HCT116 (cell line): ENCODE measurements at regions not wholly inside any gene's neighbourhood (a gene's known extent, or its start where the extent isn't known, plus 50 kb on each side); places are given as distances from the start of the nearest gene placed in this dataset.

ENCODE experiments used
- ATAC-seq: fragments of 200-7000 bp; cut with Tn5 transposase; 2 replicates; pipeline ENCODE4 v1.9.1; 2020; ENCODE audit warnings: mild to moderate bottlenecking, moderate library complexity
- BruUV-seq: library from RNA; stranded (reverse); fragments of 400-500 nt; replicated peaks from 2 replicates; lab custom pipeline; 2021; lab: Mats Ljungman, UMichigan
- CTCF ChIA-PET: fragments of 300-600 bp; sonication (Branson Sonifier 250); formaldehyde crosslinking; loops from one replicate; lab custom pipeline; 2021; ENCODE audit warnings: antibody characterized with exemption; lab: Charles Lee
- POLR2A ChIA-PET: fragments of 300-600, 350-600 bp; sonication (Branson Sonifier 250); formaldehyde crosslinking; loops from one replicate; lab custom pipeline; 2021; ENCODE audit warnings: antibody characterized with exemption; lab: Charles Lee
- RAD21 ChIA-PET, 2 experiments: fragments of 300-600 bp; sonication (Branson Sonifier 250); formaldehyde crosslinking; loops; one replicate each; lab custom pipeline; 2023; ENCODE audit warnings: low total read pairs in 2 of 2; ENCODE audit not compliant: uncharacterized antibody in 2 of 2, unreplicated experiment in 2 of 2, low non-redundant PET in 1 of 2; lab: Charles Lee
- DNase-seq: peaks from one replicate; pipeline ENCODE4 v3.0.0-alpha.2; 2010; ENCODE audit warnings: low read depth, low spot score
- H2AFZ ChIP-seq: fragments of 200-600 bp; shearing (Covaris generic), sonication (generic); 2 replicates; pipeline ENCODE4 v1.6.1; 2017; ENCODE audit warnings: low read depth, mixed run types, mixed read lengths, antibody characterized with exemption, low read length; ENCODE audit not compliant: poor library complexity, severe bottlenecking
- H3K27ac ChIP-seq: 2 replicates; pipeline ENCODE4 v1.5.1; 2012; ENCODE audit warnings: low read depth, low read length
- H3K27me3 ChIP-seq: fragments of 200-600 bp; sonication (generic); 2 replicates; pipeline ENCODE4 v1.6.1; 2016; ENCODE audit warnings: mixed run types, low read length, mixed read lengths; ENCODE audit not compliant: insufficient read depth
- H3K36me3 ChIP-seq, 2 experiments: fragments of 200-500 bp in 1 of 2; fragments of 200-600 bp in 1 of 2; sonication (Bioruptor generic) in 1 of 2; sonication (generic) in 1 of 2; 2 replicates each; pipeline versions ENCODE4 v1.5.1 to v1.6.1; 2014 to 2016; ENCODE audit warnings: low read length in 2 of 2, inconsistent platforms in 1 of 2, mixed read lengths in 1 of 2, mixed run types in 1 of 2; ENCODE audit not compliant: insufficient read depth in 2 of 2, control insufficient read depth in 1 of 2
- H3K4me1 ChIP-seq, 2 experiments: fragments of 200-600 bp in 1 of 2; sonication (generic) in 1 of 2; 2 replicates each; pipeline versions ENCODE4 v1.5.1 to v1.6.1; 2012 to 2017; ENCODE audit warnings: low read length in 2 of 2, inconsistent platforms in 1 of 2, mild to moderate bottlenecking in 1 of 2, mixed read lengths in 1 of 2, mixed run types in 1 of 2, moderate library complexity in 1 of 2; ENCODE audit not compliant: insufficient read depth in 2 of 2, control insufficient read depth in 1 of 2
- H3K4me2 ChIP-seq: fragments of 200-600 bp; sonication (generic); 2 replicates; pipeline ENCODE4 v1.6.1; 2017; ENCODE audit warnings: mixed run types, low read length, mixed read lengths
- H3K4me3 ChIP-seq, 2 experiments: fragments of 200-600 bp in 1 of 2; sonication (generic) in 1 of 2; replicated peaks in 1 of 2; 2 replicates each; pipeline ENCODE4 v1.5.1; 2011 to 2016; ENCODE audit warnings: low read length in 2 of 2, control low read depth in 1 of 2, low read depth in 1 of 2, mild to moderate bottlenecking in 1 of 2, mixed read lengths in 1 of 2, mixed run types in 1 of 2
- H3K79me2 ChIP-seq: fragments of 200-600 bp; sonication (generic); 2 replicates; pipeline ENCODE4 v1.6.1; 2017; ENCODE audit warnings: mild to moderate bottlenecking, mixed run types, low read length, moderate library complexity, mixed read lengths; ENCODE audit not compliant: insufficient read depth
- H3K9ac ChIP-seq: fragments of 200-600 bp; sonication (generic); 2 replicates; pipeline ENCODE4 v1.6.1; 2016; ENCODE audit warnings: low read length, mixed read lengths
- H3K9me2 ChIP-seq: fragments of 200-600 bp; sonication (generic), shearing (Covaris generic); 2 replicates; pipeline ENCODE4 v1.6.1; 2017; ENCODE audit warnings: mixed run types, mild to moderate bottlenecking, moderate library complexity; ENCODE audit not compliant: insufficient read depth
- H3K9me3 ChIP-seq, 2 experiments: fragments of 200-500 bp in 1 of 2; fragments of 200-600 bp in 1 of 2; sonication (Bioruptor generic) in 1 of 2; sonication (generic) in 1 of 2; 2 replicates each; pipeline ENCODE4 v1.6.1; 2014 to 2017; ENCODE audit warnings: low read length in 2 of 2, mixed read lengths in 2 of 2, inconsistent platforms in 1 of 2, low read depth in 1 of 2, mild to moderate bottlenecking in 1 of 2, mixed run types in 1 of 2, moderate library complexity in 1 of 2; ENCODE audit not compliant: control insufficient read depth in 1 of 2, insufficient read depth in 1 of 2
- H4K20me1 ChIP-seq: fragments of 200-600 bp; sonication (generic), shearing (Covaris generic); 2 replicates; pipeline ENCODE4 v1.6.1; 2017; ENCODE audit warnings: mixed run types, mild to moderate bottlenecking, moderate library complexity; ENCODE audit not compliant: insufficient read depth
- CEBPB ChIP-seq: IDR thresholded peaks from 2 replicates; pipeline ENCODE4 v1.6.1; 2012; ENCODE audit warnings: low read depth
- EGR1 ChIP-seq: IDR thresholded peaks from 2 replicates; pipeline ENCODE4 v1.6.1; 2012; ENCODE audit warnings: low read depth
- ELF1 ChIP-seq: IDR thresholded peaks from 2 replicates; pipeline ENCODE4 v1.6.1; 2012; ENCODE audit warnings: low read depth, borderline replicate concordance
- EZH2 ChIP-seq: fragments of 200-600 bp; sonication (generic); IDR thresholded peaks from 2 replicates; pipeline ENCODE4 v1.6.1; 2017; ENCODE audit warnings: antibody characterized with exemption, mixed run types
- EZH2phosphoT487 ChIP-seq: fragments of 200-600 bp; IDR thresholded peaks from 2 replicates; pipeline ENCODE4 v1.6.1; 2018; ENCODE audit warnings: antibody characterized with exemption, borderline replicate concordance
- FOSL1 ChIP-seq: IDR thresholded peaks from 2 replicates; pipeline ENCODE4 v1.6.1; 2012; ENCODE audit warnings: low read depth
- MAX ChIP-seq: IDR thresholded peaks from 2 replicates; pipeline ENCODE4 v1.6.1; 2012
- RAD21 ChIP-seq: IDR thresholded peaks from 2 replicates; pipeline ENCODE4 v1.6.1; 2012; ENCODE audit warnings: low read depth, mild to moderate bottlenecking
- YY1 ChIP-seq: IDR thresholded peaks from 2 replicates; pipeline ENCODE4 v1.6.1; 2011; ENCODE audit warnings: low read length, low read depth, moderate library complexity, mild to moderate bottlenecking; ENCODE audit not compliant: insufficient replicate concordance; ENCODE audit errors: extremely low read depth
- ZBTB33 ChIP-seq: IDR thresholded peaks from 2 replicates; pipeline ENCODE4 v1.6.1; 2011; ENCODE audit warnings: mild to moderate bottlenecking, low read length, moderate library complexity; ENCODE audit not compliant: insufficient replicate concordance; ENCODE audit errors: extremely low read depth
- ZFX ChIP-seq: fragments of 450-650 bp; IDR thresholded peaks from 2 replicates; pipeline ENCODE4 v1.6.1; 2017
- ZNF274 ChIP-seq: fragments of 200-500 bp; sonication (Bioruptor generic); IDR thresholded peaks from 2 replicates; pipeline ENCODE4 v1.6.1; 2014; ENCODE audit warnings: mild to moderate bottlenecking, low read depth, low read length, inconsistent platforms
- intact Hi-C: fragments of 100-400 bp; cut with micrococcal nuclease; formaldehyde crosslinking; loops from 2 replicates; pipeline ENCODE4 v1.10.0; 2022

- TF ChIP-seq EZH2phosphoT487 = no peak
- TF ChIP-seq CEBPB = no peak
- TF ChIP-seq EZH2 = no peak
Observed at GRCh38 chr12:34291001-34291400, 268.7 kb downstream of the ALG10 start (continued).

- TF ChIP-seq RAD21 (no peak), EGR1 (no peak), FOSL1 (no peak)
- TF ChIP-seq, all 23 proteins: peak for 0
- CTCF ChIA-PET = no interaction called here
- H3K4me2 ChIP-seq = no peak overlapping the region
- H3K4me1 ChIP-seq = no peaks in the 10 kb centered on the region
- no peak overlapping the region for H3K27ac ChIP-seq
- POLR2A ChIA-PET = no interaction called here
- H3K4me3 ChIP-seq = no peak overlapping the region
- no peaks in the 10 kb centered on the region; a peak in 2 of 4 replicates for H3K9me3 ChIP-seq
- no peaks in the 10 kb centered on the region for H3K36me3 ChIP-seq
- H3K9me2 ChIP-seq = no peaks in the 10 kb centered on the region
- no peak for DNase-seq
- RAD21 ChIA-PET = no interaction called here
- intact Hi-C loops = no loop called here
- no peak overlapping the region for H3K9ac ChIP-seq
- no peaks in the 10 kb centered on the region for H3K27me3 ChIP-seq
- H2AFZ ChIP-seq = no peak overlapping the region
- ATAC-seq = no peak
- H4K20me1 ChIP-seq = no peaks in the 10 kb centered on the region
- no TSS peak for BruUV-seq
- no peaks in the 10 kb centered on the region for H3K79me2 ChIP-seq
Observed at GRCh38 chr12:34291426-34291901, 269.2 kb downstream of the ALG10 start.

GRCh38 chr12:34292736-34293625 is 270.7 kb downstream of the ALG10 start:
- no peak overlapping the region for H2AFZ ChIP-seq
- RAD21 ChIA-PET = no interaction called here
- H3K79me2 ChIP-seq = no peaks in the 10 kb centered on the region
- no peaks in the 10 kb centered on the region for H3K27me3 ChIP-seq
- H3K9me3 ChIP-seq = no peaks in the 10 kb centered on the region
- no peak overlapping the region for H3K27ac ChIP-seq
- H3K9ac ChIP-seq = no peak overlapping the region
- ATAC-seq = peak; percentile 53; the same call in 1 of the 2 replicates
- H4K20me1 ChIP-seq = no peaks in the 10 kb centered on the region
- POLR2A ChIA-PET = no interaction called here
- CTCF ChIA-PET = no interaction called here
- no peak overlapping the region for H3K4me2 ChIP-seq
- intact Hi-C loops = loop anchor here (1.0 kb wide), 1 partner anchor 170 kb away; no protein-coding TSS in a partner anchor
- H3K9me2 ChIP-seq = no peaks in the 10 kb centered on the region
- DNase-seq = no peak
- no TSS peak for BruUV-seq
- H3K36me3 ChIP-seq = no peaks in the 10 kb centered on the region
- H3K4me1 ChIP-seq = no peaks in the 10 kb centered on the region
- no peak overlapping the region for H3K4me3 ChIP-seq
- TF ChIP-seq ZNF274 = no peak
- TF ChIP-seq CEBPB = no peak
- TF ChIP-seq ELF1 = no peak
- TF ChIP-seq FOSL1 = no peak
- TF ChIP-seq ZBTB33 = no peak
- no peak for TF ChIP-seq ZFX
- TF ChIP-seq YY1 = no peak
- no peak for TF ChIP-seq MAX
- no peak for TF ChIP-seq EZH2
